Panc1 (cell line): ENCODE measurements at regions not wholly inside any gene's neighbourhood (a gene's known extent, or its start where the extent isn't known, plus 50 kb on each side); places are given as distances from the start of the nearest gene placed in this dataset.

Experiments used
- ATAC-seq: fragments of 200-7000 bp; cut with Tn5 transposase; 2 replicates; pipeline ENCODE4 v1.9.1; 2020; ENCODE audit warnings: mild to moderate bottlenecking, moderate library complexity
- BruUV-seq: library from RNA; stranded (reverse); fragments of 400-500 nt; replicated peaks from 2 replicates; lab custom pipeline; 2021; lab: Mats Ljungman, UMichigan
- CTCF ChIA-PET: fragments of 300-600 bp; sonication (Branson Sonifier 250); formaldehyde crosslinking; loops from one replicate; lab custom pipeline; 2022; ENCODE audit warnings: antibody characterized with exemption; lab: Charles Lee
- POLR2A ChIA-PET: fragments of 300-600 bp; sonication (Branson Sonifier 250); formaldehyde crosslinking; loops from one replicate; lab custom pipeline; 2022; ENCODE audit warnings: antibody characterized with exemption; lab: Charles Lee
- DNase-seq: peaks from one replicate; pipeline ENCODE4 v3.0.0-alpha.2; 2010; ENCODE audit warnings: low read depth, low spot score
- H3K27ac ChIP-seq: 2 replicates; pipeline ENCODE4 v1.5.1; 2011; ENCODE audit warnings: mild to moderate bottlenecking, low read length, inconsistent platforms
- H3K27me3 ChIP-seq: fragments of 200-500 bp; sonication (Bioruptor generic); 2 replicates; pipeline ENCODE4 v1.6.0; 2014; ENCODE audit warnings: low read length, inconsistent platforms; ENCODE audit not compliant: control insufficient read depth, insufficient read depth
- H3K36me3 ChIP-seq: fragments of 200-500 bp; sonication (Bioruptor generic); 2 replicates; pipeline ENCODE4 v1.5.1; 2014; ENCODE audit warnings: inconsistent platforms, mild to moderate bottlenecking, low read length, moderate library complexity; ENCODE audit not compliant: control insufficient read depth, insufficient read depth
- H3K4me1 ChIP-seq: 2 replicates; pipeline ENCODE4 v1.5.1; 2011; ENCODE audit warnings: inconsistent platforms, mild to moderate bottlenecking, low read length, moderate library complexity; ENCODE audit not compliant: control insufficient read depth, insufficient read depth
- H3K4me3 ChIP-seq, 2 experiments: 2 replicates each; pipeline ENCODE4 v1.5.1; 2011 to 2012; ENCODE audit warnings: low read depth in 2 of 2, low read length in 2 of 2, mild to moderate bottlenecking in 2 of 2, inconsistent platforms in 1 of 2, moderate library complexity in 1 of 2
- H3K9me3 ChIP-seq: fragments of 200-500 bp; sonication (Bioruptor generic); 2 replicates; pipeline ENCODE4 v1.5.1; 2014; ENCODE audit warnings: low read depth, mild to moderate bottlenecking, inconsistent platforms, low read length, moderate library complexity; ENCODE audit not compliant: control insufficient read depth, insufficient read depth
- POLR2AphosphoS5 ChIP-seq: IDR thresholded peaks from 2 replicates; pipeline ENCODE4 v1.6.1; 2012; ENCODE audit warnings: mild to moderate bottlenecking, low read depth, low read length, moderate library complexity
- SIN3A ChIP-seq: IDR thresholded peaks from 2 replicates; pipeline ENCODE4 v1.6.1; 2012; ENCODE audit warnings: low read depth, mild to moderate bottlenecking, low read length, moderate library complexity, borderline replicate concordance; ENCODE audit not compliant: insufficient read depth
- TCF7L2 ChIP-seq: IDR thresholded peaks from 2 replicates; pipeline ENCODE4 v1.6.1; 2011; ENCODE audit warnings: mild to moderate bottlenecking, low read depth, low read length, inconsistent platforms
- in situ Hi-C: cut with HindIII; loops from 2 replicates; pipeline ENCODE4 v1.10.0; 2016; ENCODE audit warnings: low sequenced_read_pairs, low pct_unique_long_range_greater_than_20kb
- intact Hi-C: fragments of 100-400 bp; cut with micrococcal nuclease; formaldehyde crosslinking; loops from one replicate; pipeline ENCODE4 v1.10.0; 2022; ENCODE audit not compliant: unreplicated experiment
- TF ChIP-seq, protein P1 (sequence below), 2 experiments: IDR thresholded peaks; 2 replicates each; pipeline ENCODE4 v1.6.1; 2011 to 2012; ENCODE audit warnings: low read depth in 2 of 2, control low read depth in 1 of 2, low read length in 1 of 2, mild to moderate bottlenecking in 1 of 2, moderate library complexity in 1 of 2; ENCODE audit not compliant: insufficient read depth in 1 of 2
- TF ChIP-seq, protein P2 (sequence below): fragments of 450-650 bp; IDR thresholded peaks from 2 replicates; pipeline ENCODE4 v1.5.1; 2017; ENCODE audit warnings: mild to moderate bottlenecking

DNA sequence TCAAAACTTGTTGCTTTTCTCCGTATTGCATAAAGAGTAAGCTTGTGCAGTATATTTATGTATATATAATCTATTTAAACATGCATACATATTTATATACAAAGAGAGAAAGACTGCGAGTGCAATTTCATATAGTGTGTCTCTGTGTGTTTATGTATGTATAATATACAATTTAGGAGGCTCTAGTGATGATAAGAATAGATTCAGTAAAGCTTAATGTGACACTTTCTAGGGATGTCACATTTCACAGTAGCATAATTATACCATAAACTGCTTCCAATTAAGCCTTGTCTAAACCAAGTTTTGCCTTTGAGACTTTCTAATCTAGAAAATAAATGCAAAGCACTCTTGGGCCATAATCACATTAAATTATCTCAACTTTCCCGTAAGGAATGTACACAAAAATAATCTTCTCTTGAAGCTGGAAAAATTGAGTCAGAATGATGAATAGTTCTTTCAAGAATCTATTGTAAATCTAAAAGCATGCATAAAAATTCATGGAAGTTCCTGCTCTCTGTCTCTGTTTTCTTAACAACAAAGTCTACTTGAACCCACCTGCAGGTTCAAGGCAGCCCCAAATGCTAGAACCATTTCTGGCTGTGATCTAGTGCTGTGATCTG, 114.1 kb upstream of the NPY2R start:
- H3K9me3 ChIP-seq: no peaks in the 10 kb centered on the region
- intact Hi-C loops: no loop called here
- ChIA-PET POLR2A (no interaction called here), CTCF (no interaction called here)
- no peaks in the 10 kb centered on the region for H3K36me3 ChIP-seq
- no peak overlapping the region for H3K27ac ChIP-seq
- in situ Hi-C loops: no loop called here
- no peak for ATAC-seq
- no peaks in the 10 kb centered on the region for H3K4me1 ChIP-seq
- no peak for DNase-seq
- TF ChIP-seq TCF7L2 (no peak), SIN3A (no peak)
- no TSS peak for BruUV-seq
- no peak overlapping the region for H3K4me3 ChIP-seq
- H3K27me3 ChIP-seq: no peaks in the 10 kb centered on the region

DNA sequence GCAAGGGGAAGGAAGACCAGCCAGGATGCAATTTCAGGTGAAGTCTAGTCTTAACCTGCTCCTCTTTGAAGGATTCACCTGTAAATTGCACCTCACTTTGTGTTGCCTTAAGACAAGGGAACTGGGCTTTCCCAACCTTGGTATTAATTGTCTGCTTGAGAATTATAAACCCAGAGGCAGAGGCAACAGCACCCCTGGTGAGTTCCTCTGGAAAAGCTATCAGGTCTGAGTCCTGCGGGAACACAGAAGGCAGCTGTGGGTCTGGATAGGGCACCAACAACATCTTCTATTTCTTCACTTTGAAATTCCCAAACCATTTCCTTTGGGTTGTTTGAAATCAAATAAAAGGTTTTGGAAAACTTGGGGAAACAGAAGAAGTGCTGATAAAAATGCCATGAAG, 109.2 kb upstream of the NPY2R start:
- ChIA-PET POLR2A (no interaction called here), CTCF (no interaction called here)
- Histone ChIP-seq H3K36me3 (no peaks in the 10 kb centered on the region), H3K27ac (no peak overlapping the region), H3K4me3 (no peak overlapping the region), H3K4me1 (no peaks in the 10 kb centered on the region), H3K27me3 (no peaks in the 10 kb centered on the region), H3K9me3 (no peaks in the 10 kb centered on the region)
- TF ChIP-seq, protein P1, sequence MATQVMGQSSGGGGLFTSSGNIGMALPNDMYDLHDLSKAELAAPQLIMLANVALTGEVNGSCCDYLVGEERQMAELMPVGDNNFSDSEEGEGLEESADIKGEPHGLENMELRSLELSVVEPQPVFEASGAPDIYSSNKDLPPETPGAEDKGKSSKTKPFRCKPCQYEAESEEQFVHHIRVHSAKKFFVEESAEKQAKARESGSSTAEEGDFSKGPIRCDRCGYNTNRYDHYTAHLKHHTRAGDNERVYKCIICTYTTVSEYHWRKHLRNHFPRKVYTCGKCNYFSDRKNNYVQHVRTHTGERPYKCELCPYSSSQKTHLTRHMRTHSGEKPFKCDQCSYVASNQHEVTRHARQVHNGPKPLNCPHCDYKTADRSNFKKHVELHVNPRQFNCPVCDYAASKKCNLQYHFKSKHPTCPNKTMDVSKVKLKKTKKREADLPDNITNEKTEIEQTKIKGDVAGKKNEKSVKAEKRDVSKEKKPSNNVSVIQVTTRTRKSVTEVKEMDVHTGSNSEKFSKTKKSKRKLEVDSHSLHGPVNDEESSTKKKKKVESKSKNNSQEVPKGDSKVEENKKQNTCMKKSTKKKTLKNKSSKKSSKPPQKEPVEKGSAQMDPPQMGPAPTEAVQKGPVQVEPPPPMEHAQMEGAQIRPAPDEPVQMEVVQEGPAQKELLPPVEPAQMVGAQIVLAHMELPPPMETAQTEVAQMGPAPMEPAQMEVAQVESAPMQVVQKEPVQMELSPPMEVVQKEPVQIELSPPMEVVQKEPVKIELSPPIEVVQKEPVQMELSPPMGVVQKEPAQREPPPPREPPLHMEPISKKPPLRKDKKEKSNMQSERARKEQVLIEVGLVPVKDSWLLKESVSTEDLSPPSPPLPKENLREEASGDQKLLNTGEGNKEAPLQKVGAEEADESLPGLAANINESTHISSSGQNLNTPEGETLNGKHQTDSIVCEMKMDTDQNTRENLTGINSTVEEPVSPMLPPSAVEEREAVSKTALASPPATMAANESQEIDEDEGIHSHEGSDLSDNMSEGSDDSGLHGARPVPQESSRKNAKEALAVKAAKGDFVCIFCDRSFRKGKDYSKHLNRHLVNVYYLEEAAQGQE (IDR thresholded peaks at IDR 0.05; ENCODE audit: insufficient read depth in 1 of 2, low read depth in 2 of 2, low read length in 1 of 2): no peak
- TF ChIP-seq TCF7L2 (no peak), POLR2AphosphoS5 (no peak), SIN3A (no peak)
- TF ChIP-seq, protein P2, sequence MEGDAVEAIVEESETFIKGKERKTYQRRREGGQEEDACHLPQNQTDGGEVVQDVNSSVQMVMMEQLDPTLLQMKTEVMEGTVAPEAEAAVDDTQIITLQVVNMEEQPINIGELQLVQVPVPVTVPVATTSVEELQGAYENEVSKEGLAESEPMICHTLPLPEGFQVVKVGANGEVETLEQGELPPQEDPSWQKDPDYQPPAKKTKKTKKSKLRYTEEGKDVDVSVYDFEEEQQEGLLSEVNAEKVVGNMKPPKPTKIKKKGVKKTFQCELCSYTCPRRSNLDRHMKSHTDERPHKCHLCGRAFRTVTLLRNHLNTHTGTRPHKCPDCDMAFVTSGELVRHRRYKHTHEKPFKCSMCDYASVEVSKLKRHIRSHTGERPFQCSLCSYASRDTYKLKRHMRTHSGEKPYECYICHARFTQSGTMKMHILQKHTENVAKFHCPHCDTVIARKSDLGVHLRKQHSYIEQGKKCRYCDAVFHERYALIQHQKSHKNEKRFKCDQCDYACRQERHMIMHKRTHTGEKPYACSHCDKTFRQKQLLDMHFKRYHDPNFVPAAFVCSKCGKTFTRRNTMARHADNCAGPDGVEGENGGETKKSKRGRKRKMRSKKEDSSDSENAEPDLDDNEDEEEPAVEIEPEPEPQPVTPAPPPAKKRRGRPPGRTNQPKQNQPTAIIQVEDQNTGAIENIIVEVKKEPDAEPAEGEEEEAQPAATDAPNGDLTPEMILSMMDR: no peak
- no peak for DNase-seq
- in situ Hi-C loops (no loop called here), intact Hi-C loops (no loop called here)
- ATAC-seq: no peak
- no TSS peak for BruUV-seq

DNA sequence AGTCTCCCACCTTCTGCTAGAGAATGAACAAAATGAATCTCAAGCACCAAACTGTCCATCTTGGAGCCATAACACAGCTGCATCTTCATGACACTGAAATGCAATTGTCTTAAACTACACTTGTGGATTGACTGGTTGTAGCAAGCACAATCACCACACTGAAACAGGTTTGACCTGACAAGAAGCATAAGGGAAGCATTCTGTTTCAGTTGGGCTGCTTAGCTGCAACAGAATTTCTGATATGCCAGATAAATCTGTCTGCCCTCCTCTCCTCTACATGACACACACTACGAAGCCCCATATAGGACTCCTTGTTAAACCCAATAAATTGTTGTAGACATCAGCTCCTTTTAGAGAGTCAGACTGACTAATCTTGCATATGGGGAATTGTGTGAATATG, 101.8 kb upstream of the NPY2R start:
- no peak for TF ChIP-seq TCF7L2
- no peak for TF ChIP-seq SIN3A
- TF ChIP-seq, protein P2: no peak
- TF ChIP-seq POLR2AphosphoS5: no peak
- TF ChIP-seq, protein P1 (IDR thresholded peaks at IDR 0.05; ENCODE audit: insufficient read depth in 1 of 2, low read depth in 2 of 2, low read length in 1 of 2): no peak
- Histone ChIP-seq H3K36me3 (no peaks in the 10 kb centered on the region), H3K27me3 (no peaks in the 10 kb centered on the region), H3K4me1 (no peaks in the 10 kb centered on the region), H3K4me3 (no peak overlapping the region), H3K9me3 (no peaks in the 10 kb centered on the region), H3K27ac (no peak overlapping the region)
- ChIA-PET POLR2A (no interaction called here), CTCF (no interaction called here)
- in situ Hi-C loops: no loop called here
- intact Hi-C loops: no loop called here
- BruUV-seq: no TSS peak
- DNase-seq (no peak), ATAC-seq (no peak)
